Thyroid gland (tissue), 4 donors: ENCODE measurements at regions not wholly inside any gene's neighbourhood (a gene's known extent, or its start where the extent isn't known, plus 50 kb on each side); places are given as distances from the start of the nearest gene placed in this dataset.

Source experiments
- CTCF ChIP-seq, 6 experiments: fragments of 200-600 bp in 3 of 6; fragments of 450-650 bp in 3 of 6; sonication (generic) in 3 of 6; IDR thresholded peaks; one replicate each; pipeline ENCODE4 v1.5.1; 2016 to 2019; ENCODE audit warnings: antibody characterized with exemption in 6 of 6, mild to moderate bottlenecking in 2 of 6, inconsistent platforms in 1 of 6, moderate library complexity in 1 of 6
- POLR2A ChIP-seq, 2 donors: fragments of 450-650 bp; IDR thresholded peaks; one replicate each; pipeline ENCODE4 v1.6.1; 2017; ENCODE audit warnings: antibody characterized with exemption in 2 of 2, mild to moderate bottlenecking in 2 of 2, moderate library complexity in 1 of 2

GRCh38 chr4:106529348-106530023 is 160.9 kb upstream of the GIMD1 start:
- no peak for TF ChIP-seq CTCF (IDR thresholded peaks at IDR 0.05)
- TF ChIP-seq POLR2A (IDR thresholded peaks at IDR 0.05), result no peak
